ENCODE measurements at regions not wholly inside any gene's neighbourhood (a gene's known extent, or its start where the extent isn't known, plus 50 kb on each side); places are given as distances from the start of the nearest gene placed in this dataset.

DNA sequence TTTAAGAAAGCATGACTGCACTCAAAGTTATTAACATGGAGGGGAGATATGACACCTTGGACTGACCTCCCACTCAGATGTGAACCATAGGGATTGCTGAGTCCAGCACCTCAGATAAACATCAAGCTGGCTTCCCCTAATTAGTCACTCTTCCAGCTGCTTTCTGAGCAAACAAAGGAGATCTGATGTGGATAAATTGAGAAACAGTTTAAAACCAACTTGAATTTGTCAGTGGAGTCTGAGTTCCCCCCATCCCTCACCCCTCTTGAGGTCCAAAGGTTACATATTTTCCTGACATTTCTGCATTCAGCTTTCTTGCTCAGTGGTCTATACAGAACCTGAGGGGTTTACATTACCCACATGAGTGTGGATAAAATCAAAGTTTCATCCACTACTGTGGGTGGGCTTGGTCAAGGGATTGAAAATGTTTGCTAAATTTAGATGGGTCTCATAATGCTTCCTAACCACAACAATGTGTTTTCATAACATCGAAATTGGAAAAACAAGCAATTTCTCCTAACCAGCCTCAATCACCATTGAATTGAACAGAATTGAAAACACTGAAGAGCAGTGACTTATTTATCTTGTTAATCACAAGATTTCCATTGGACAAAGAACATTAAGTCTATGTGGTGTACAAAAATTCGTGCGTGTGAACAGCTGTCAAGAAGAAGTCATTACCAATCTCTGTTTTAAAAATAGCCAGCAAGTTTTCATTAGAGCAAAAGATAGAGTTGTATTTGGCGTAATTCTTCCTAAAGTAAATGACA is 292.3 kb downstream of the METTL15 start:
- no peak for DNase-seq (ENCODE audit: low read depth)

DNA sequence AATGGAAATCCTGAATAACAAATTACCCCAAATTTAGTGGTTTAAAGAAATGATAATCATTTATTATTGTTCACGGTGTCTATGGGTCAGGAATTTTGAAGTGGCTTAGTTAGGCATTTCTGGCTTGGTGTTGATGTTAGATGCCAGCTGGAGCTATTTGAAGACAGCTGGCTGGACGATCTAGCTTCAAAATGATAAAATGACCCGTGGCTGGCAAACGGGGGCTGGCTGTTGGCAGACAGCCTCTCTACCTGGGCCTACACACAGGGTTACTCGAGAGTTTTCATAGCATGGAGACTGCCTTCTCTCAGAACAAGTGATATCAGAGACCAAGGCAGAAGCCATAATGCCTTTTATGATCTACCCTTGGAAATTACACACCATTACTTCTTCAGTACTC is 285.2 kb downstream of the METTL15 start:
- no peak for DNase-seq (ENCODE audit: low read depth)

DNA sequence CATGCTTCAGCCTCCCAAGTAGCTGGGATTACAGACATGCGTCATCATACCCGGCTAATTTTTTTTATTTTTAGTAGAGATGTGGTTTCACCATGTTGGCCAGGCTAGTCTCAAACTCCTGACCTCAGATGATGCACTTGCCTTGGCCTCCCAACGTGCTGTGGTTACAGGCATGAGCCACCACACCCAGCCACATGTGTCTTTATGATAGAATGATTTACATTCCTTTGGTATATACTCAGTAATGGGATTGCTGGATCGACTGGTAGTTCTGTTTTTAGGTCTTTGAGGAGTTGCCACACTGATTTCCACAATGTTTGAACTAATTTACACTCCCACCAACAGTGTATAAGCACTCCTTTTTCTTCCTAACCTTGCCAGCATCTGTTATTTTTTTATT is 276.2 kb downstream of the METTL15 start:
- no peak for DNase-seq (ENCODE audit: low read depth)

DNA sequence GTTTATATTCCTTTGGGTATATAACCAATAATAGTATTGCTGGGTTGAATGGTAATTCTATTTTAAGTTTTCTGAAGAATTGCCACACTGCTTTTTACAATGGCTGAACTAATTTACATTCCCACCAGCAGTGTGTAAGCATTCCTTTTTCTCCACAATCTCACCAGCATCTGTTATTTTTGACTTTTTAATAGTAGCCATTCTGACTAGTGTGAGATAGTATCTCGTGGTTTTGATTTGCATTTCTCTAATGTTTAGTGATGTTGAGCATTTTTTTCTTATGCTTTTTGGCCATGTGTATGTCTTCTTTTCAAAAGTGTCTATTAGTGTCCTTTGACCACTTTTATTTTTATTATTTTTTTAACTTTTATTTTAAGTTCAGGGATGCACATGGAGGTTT is 275.3 kb downstream of the METTL15 start:
- DNase-seq (ENCODE audit: low read depth): no peak
